Ecto neural progenitor cell (in vitro differentiated cells): ENCODE measurements at regions not wholly inside any gene's neighbourhood (a gene's known extent, or its start where the extent isn't known, plus 50 kb on each side); places are given as distances from the start of the nearest gene placed in this dataset.
"Not testable (repeated sequence)": the region's sequence is repeated elsewhere in the genome, so short reads cannot be mapped to it uniquely, and the experiment has no call there.

Source experiments
- DNase-seq: peaks from one replicate; pipeline ENCODE4 v3.0.0-alpha.2; 2018; ENCODE audit warnings: low spot score

DNA sequence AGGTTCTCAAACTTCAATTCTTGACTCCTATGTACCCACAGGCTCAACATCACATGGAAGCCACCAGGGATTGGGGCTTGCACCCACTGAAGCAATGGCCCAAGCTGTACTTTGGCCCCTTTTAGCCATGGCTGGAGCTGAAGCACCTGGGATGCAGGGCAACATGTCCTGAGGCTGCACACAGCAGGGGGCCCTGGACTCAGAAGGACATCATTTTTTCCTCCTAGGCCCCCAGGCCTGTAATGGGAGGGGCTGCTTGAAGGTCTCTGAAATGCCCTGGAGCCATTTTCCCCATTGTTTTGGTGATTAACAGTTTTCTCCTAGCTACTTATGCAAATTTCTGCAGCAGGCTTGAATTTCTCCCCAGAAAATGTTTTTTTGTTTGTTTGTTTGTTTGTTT lies 465.1 kb upstream of the PCDH10 start:
- no peak for DNase-seq

DNA sequence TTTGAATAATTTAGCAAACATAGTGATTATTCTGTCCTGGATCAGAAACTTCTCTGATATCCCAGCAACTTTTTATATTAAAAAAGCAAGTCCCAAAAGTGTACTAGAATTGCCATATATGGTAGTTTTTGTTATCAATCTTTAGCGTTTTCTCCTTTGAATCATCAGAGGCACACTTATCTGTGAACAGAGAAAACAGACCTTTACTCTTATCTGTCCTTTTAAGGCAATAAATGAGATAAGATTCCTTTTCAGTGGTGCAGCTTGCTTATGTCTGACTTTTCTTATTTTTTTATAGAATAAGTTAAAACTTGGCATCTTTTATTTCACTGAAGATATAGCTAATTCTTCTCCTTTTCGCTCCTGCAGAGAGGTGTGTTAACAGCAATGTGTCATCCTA lies 458.1 kb upstream of the PCDH10 start:
- no peak for DNase-seq

DNA sequence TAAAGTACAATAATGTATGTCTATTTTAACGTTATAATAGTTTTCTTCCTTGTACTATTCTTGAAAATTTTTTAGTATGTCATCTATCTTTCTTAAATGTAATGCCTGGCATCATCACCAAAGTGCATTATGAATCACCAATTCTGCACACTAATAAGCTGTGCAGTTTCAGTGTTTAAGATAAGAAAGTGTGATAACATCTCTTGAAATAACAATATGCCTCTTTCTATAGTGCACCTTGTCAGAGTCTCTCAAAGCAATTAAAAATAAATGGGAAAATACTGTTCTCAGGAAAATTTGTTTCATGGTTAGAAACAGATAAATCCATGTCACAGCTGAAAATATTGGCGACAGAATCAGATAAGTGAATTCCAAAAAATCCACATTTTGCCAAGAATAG lies 457.4 kb upstream of the PCDH10 start:
- DNase-seq: no peak

DNA sequence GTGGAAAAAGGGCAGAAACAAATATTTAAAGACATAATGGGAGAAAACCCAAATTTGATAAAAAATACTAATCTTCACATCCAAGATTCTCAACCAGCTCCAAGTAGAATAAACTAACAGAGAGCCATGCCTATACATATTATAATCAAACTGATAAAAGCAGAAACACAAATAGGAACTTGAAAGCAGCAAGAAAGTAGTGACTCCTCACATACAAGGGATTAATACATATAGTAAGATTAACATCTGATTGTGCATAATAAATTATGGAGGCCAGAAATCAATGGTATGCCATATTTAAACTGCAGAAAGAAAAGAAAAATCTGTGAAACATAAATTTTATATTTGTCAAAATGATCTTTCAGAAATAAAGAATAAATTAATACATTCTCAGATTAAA lies 454.3 kb upstream of the PCDH10 start:
- DNase-seq: no peak

DNA sequence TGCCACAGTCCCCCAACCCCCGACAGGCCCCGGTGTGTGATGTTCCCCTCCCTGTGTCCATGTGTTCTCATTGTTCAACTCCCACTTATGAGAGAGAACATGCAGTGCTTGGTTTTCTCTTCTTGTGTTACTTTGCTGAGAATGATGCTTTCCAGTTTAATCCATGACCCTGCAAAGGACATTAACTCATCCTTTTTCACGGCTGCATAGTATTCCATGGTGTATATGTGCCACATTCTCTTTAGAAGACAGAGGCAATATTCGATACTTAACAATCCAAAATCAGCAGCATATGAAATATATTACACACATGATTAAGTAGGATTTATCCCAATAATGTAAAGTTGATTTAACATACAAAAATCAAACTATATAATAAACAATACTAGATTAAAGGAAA lies 451.6 kb upstream of the PCDH10 start:
- not testable (repeated sequence) for DNase-seq

DNA sequence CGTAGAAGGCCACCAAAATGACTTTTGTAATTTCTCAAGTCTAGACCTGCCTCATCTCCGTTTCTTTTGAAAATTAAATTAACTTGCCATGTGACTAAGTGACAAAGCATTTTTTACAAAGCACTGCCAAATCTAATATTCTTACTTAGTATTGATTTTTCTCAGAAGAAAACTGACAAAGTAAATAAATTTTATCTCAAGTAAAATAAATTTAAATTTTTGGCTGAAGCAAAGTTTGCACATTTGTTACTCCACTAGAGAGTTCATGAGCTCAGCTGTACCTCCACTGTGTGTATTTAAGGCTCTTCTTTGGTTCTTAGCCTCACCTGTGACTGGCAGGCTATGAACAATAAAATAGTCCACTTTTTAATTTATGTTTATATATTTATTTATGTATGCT lies 441.1 kb upstream of the PCDH10 start:
- no peak for DNase-seq

DNA sequence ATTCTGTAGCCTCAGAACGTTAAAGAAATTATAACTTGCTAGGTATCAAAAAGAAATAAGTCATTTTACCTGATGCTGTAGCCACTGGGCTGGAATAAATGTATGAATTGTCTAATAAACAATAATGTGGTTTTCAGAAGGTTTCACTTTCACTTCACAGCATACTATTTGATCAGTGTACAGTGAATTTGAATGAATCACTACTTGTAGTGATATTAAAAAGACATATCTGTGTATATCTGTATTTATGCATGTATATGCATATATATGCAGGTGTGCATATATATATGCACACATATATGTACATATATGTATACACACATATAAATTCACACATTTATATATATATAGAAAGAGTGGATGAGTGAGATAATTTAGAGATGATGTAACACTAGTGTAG lies 440.0 kb upstream of the PCDH10 start:
- DNase-seq: no peak

DNA sequence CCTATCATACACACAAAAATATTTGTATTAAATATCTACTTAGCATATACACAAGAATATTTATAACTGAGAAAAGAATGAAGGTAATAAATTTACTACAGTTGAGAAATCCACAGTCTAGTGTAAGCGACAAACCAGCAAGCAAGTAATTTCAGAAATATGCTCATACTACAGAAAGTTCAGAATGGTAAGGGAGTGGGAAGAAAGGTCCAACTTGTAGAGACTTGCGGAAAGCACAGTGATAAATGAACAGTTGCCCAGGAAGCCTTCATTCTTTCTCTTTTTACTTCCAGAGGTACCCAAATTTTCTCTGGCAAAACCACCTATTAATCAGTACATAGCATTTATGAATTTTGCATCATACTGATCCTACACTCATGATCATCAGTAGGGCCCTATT lies 438.1 kb upstream of the PCDH10 start:
- no peak for DNase-seq

DNA sequence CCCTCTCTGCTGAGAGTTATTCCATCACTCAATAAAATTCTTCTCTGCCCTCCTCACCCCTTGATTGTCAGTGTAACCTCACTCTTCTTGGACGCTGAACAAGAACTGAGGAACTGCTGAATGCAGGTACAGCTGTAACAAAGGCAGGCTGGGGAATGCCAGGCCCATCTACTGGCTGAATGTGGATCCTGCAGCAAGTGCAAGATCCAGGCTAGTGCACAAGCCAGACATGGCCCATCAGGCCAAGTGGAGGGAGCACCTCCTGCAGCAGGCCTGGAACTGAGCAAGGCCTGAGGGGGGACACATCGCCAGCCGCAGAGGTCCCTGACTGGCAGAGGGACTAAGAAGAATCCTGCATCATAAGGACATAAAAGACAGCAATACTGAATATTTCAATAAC lies 411.8 kb upstream of the PCDH10 start:
- DNase-seq: peak; percentile 52

DNA sequence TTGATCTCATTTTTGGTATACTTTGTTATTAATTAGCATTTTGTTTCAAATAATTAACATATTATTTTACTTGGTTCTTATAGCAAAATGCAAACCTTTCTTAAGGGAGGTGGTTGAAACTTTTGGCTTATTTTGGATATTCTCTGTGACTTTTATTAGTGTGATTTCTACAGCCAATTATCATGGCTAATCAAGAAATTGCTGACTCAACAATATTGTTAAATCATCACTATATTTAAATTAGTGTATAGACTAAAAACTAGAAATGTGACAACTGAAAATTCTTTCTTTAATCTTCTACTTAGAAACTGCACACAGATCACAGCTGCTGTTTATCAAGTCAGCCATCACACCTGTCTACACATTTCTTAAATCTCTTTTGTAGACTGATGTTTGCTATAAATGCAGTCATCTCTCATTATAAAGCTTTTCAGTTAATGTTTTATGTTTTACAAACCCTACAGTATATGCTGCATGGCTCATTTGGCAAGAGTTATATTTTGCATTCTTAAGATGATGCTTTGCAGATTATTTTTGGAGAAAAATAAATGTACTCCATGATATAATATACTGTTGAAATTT lies 389.8 kb upstream of the PCDH10 start:
- DNase-seq: no peak

DNA sequence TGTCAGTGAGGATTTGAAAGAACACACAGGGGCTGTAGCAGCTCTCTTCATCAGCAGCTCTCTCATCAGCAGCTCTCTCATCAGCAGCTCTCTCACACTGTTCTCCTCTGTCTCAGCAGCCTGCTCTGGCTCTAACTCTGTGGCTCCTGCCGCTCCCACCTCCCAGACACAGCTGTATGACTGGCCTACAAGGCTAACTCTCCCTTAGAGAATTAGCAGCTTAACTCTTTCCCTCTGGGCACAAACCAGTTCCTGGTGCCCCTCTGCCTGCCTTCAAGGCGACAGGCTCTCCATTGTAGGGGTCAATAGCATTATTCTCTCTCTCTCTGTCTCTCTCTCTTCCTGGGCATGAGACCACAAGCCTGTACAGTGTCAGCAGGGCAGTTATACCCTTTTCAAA lies 385.6 kb upstream of the PCDH10 start:
- DNase-seq: no peak

DNA sequence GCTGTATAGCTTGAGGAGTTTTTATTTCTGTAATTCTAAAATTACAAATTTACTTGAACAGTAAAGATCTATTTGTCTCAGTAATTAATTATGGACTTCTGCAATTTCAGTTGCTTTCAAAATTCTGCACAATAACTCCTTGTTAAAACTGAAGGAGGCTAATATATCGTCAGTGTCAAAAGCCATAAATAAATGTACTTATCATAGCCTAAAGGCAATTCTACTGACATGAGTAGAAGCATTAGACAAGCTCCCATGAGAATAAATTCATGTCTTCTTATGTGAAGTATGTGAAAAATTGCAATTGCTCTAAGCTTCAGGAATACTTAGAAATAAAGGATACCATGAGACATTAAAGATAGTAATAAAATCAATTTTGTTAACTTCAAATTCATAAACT lies 381.2 kb upstream of the PCDH10 start:
- DNase-seq: no peak

DNA sequence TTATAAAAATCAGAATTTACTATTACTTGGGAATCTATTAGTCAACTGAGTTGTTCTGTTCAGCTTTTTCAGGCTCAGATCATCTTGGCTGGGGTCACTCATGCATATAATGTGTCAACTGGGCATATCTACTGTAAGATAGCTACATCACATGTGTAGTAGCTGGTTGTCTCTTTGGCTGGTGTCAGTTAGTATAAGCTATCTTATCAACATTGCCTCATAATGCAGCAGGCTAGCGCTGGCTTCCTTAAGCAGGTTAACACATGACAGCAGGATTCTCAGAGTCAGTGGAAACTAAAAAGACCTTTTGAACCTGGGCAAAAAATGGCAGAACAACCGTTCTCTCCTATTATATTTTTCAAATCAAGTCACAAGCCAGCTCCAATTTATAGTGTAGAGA lies 378.3 kb upstream of the PCDH10 start:
- DNase-seq: no peak

DNA sequence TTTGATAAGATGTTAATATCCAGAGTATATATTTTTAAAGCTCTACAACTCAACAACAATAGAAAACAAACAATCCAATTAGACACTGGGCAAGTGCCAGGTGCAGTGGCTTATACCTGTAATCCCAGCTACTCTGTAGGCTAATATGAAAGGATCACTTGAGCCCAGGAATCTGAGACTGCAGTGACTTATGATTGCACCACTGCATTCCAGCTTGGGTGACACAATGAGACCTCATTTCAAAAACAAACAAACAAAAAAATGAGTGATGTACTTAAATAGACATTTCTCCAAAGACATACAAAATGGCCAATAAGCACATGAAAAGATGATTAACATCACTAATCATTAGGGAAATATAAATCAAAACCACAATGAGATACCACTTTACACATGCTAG lies 356.8 kb upstream of the PCDH10 start:
- no peak for DNase-seq

DNA sequence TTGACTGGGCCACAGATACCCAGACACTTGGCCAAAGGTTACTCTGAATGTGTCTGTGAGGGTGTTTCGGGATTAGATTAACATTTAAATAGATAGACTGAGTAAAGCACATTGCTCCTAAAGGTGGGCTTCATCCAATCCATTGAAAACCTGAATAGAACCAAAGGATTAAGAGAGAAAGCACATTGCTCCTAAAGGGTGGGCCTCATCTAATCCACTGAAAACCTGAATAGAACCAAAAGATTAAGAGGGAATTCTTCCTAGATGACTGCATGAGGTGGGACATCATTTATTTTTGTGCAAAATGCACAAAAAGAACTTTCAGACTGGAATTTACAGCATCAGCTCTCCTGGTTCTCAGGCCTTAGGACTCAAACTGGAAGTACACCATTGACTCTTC lies 351.2 kb upstream of the PCDH10 start:
- no peak for DNase-seq

DNA sequence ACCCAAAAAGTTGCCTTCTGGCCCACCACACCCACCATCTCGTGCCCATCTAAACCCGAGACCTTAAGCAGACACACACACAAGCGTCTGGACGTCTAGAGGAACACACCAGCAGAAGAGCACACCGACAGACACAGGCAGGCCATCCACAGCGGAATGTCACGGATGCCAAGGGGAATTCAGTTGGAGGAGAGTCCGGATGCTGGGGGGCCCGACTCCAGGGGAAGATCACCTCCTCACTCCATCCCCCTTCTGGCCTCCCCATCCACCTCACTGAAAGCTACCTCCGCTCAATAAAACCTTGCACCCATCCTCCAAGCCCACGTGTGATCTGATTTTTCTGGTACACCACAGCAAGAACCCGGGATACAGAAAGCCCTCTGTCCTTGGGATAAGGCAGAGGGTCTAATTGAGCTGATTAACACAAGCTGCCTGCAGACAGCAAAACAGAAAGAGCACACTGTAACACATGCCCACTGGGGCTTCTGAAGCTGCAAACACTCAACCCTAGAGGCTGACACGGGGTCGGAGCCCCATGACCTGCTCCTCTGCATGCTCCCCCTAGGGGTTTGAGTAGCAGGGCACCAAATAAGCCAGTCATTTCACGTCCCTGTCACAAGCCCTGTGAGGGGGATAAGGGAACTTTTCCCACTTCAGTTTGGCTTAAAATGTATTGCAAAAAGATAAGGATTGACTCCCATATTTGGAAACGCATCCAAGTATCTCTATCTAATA lies 339.6 kb upstream of the PCDH10 start:
- peak; percentile 69 for DNase-seq

DNA sequence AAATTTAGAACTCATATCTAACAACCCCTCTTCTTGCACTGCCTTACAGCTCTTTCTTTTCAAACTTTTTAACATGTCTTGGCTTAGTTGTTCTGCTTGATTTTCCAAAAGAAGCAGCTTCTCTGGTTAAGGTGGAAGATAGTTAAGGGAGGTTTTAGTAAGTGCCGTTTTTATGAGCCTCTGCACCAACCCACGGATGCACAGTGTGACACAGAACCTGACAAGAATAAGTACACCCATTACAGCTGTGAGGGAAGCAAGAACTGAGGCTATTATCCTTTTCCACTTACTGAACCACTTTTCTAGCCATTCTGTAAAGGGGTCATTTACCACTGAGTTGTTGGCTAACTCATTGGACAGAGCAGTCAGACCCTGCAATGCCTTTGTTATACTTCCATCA lies 336.0 kb upstream of the PCDH10 start:
- DNase-seq: not testable (repeated sequence)

DNA sequence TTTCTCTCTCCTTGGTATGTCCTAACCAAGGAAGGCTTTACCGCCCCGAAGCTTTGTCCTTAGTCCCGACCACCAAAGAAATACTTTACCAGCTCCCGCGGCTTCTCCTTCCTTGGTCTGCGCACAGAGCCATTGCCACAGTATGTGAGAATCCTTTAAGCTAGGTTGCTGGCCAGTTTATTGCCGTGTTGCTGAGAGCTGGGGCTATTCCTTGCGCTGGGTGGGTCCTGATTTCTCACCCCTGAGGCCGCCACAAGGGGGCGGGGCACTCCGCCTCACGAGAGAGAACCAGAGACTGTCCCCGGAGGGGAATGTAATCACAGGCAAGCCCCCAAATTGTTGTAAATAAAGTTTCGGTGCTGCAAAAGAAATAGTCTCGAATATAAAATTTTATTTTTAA lies 331.0 kb upstream of the PCDH10 start:
- DNase-seq: peak; percentile 60

DNA sequence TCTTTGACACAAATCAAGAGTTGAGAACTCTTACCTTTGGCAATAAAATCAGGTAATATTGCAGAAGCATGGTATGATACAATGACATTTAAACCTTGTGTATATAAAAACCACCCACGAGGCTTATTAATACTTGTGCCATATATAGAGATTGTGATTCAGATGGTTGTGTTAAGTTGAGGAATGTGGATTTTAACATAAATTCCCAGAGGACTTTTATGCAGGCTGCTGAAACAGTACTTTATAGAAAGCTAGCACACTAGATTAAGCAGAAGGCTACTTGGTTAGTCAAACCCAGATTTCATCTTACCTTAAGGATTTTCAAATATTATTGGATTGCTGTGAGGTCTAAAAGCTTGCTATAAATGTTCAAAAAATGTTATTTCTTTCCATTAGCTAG lies 325.7 kb upstream of the PCDH10 start:
- no peak for DNase-seq

DNA sequence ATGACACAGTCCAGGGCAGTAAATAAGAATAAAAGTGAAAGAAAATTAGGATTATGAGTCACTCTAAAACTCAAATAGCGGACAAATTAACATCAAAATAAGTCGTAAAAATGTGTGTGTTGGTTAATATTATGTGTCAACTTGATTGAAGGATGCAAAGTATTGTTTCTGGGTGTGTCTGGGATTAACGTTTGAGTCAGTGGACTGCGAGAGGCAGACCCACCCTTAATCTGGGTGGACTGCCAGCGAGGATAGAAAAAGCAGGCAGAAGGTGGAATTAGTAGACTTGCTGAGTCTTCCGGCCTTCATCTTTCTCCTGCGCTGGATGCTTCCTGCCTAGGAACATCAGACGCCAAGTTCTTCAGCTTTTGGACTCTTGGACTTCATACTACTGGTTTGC lies 324.3 kb upstream of the PCDH10 start:
- DNase-seq: no peak

DNA sequence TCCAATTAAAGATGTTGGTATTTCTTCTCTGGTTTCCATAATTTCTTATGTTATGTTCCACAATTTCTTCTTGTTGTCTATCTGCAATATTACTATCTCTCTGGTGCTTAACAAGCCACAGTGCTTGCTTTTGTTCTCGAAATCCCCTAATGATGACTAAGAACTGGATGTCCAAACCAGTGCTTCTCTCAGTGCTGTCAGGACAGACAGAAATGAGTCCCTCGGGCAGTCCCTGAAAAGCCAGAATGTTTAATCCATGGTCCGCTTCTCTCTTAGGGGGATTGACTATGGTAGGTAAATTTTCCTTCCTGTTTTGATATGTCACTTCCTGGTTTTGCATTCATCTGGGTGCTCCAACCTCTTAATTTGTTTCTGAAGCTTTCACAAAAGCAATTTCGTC lies 321.6 kb upstream of the PCDH10 start:
- DNase-seq: no peak

DNA sequence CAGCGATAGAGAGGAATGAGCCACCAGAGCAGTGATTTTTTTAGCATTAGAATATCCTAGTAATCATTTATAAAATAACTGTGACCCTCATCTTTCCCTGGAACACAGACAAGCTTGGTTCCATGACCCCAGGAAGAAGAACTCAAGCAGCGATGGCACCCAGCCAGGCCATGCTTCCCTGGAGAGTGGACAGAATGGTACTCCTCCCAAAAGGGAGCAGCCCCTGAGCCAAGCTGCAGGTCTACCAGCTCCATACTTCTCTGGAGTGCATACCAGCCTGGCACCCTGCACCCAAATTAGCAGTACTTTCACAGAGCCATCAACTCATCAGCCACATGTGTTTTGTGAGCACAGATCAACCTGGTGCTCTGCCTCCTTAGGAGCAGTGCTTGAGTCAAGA lies 310.9 kb upstream of the PCDH10 start:
- DNase-seq: no peak

DNA sequence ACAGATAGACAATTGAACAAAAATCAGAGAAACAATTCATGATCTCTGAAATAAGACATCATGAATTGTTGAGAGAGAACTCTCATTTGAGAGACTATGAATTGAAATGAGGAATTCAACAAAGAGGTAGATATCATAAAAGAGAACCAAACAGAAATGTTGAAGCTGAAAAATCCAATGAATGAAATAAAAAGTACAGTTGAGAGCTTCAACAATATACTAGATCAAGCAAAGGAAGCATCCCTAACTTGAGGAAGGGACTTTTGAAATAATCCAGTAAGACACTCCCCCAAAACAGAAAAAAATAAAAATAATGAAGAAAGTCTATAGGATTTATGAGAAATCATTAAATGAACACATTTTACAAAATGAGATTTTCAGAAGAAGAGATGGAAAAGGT lies 310.0 kb upstream of the PCDH10 start:
- no peak for DNase-seq

DNA sequence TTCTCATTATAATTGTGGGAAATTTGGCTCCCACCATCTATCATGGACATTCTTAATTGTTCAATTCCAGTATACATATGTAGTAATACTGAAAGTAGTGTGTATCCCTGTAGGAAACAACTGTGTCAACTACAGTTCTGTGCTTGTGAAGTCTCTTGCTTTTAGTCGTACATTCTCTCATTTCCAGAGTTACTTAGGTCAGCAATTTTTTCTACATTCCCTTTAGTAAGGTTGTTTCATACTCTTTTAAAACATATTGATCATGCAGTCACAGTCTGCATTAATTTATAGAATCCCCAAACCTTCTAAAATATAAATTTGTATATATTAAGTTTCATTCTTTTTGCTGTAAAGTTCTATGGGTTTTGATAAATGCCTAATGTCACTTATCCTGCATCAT lies 289.2 kb upstream of the PCDH10 start:
- no peak for DNase-seq
